G401.6 (cell line): ENCODE measurements at regions not wholly inside any gene's neighbourhood (a gene's known extent, or its start where the extent isn't known, plus 50 kb on each side); places are given as distances from the start of the nearest gene placed in this dataset.
A peak's percentile ranks its signal among the peaks of the same experiment; 100 is the strongest.

Experiments used
- FAIRE-seq: peaks from 2 replicates; lab custom pipeline; 2012; peaks lifted over from hg19 to GRCh38; lab: Jason Lieb, UNC

DNA sequence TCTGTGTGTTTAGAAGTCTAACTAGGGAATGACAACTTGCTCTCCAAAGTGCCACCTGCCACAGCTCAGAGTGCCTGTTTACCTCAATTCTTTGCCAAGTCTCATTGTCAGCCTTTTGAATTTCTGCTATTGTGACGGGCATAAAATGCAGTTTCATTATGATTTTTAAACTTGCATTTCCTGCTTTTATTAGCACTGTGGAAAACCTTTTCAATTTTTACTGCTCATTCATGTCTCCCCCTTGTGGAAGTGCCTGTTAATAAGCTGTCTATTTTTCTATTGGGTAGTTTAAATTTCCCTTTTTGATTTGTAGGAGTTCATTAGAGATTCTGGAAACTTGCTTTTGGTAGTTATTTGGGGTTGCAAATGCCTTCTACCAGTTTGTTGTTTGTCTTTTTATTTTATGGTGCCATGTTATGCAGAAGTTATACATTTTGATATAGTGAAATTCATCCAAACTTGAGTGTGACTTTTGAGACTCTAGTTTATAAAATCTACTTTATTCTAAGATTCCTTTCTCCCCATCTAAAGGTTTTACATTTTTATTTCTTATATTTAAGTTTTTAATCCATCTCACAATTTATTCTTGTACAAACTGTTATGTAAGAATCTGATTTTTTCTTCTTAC is 53.9 kb upstream of the FRMD4B start:
- peak; percentile 75 for FAIRE-seq

DNA sequence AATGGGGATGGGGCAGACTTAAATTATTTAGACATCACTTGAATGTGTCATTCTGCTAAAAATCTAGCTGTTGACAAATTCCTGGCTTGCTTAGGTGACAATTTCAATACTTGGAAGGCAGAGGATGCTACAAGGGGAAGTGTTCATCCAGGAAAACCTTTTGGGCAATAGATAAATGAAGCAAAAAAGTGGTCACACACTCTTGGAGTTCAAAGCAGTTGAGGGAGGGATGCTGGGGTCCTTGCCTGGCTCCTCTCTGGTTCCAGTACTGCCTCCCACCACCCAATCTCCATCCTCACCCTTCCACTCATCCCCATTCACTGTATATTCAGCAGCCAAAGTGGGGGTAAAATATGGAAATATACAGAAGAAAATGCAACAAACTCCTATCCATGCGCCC is 52.6 kb upstream of the FRMD4B start:
- FAIRE-seq = no peak

DNA sequence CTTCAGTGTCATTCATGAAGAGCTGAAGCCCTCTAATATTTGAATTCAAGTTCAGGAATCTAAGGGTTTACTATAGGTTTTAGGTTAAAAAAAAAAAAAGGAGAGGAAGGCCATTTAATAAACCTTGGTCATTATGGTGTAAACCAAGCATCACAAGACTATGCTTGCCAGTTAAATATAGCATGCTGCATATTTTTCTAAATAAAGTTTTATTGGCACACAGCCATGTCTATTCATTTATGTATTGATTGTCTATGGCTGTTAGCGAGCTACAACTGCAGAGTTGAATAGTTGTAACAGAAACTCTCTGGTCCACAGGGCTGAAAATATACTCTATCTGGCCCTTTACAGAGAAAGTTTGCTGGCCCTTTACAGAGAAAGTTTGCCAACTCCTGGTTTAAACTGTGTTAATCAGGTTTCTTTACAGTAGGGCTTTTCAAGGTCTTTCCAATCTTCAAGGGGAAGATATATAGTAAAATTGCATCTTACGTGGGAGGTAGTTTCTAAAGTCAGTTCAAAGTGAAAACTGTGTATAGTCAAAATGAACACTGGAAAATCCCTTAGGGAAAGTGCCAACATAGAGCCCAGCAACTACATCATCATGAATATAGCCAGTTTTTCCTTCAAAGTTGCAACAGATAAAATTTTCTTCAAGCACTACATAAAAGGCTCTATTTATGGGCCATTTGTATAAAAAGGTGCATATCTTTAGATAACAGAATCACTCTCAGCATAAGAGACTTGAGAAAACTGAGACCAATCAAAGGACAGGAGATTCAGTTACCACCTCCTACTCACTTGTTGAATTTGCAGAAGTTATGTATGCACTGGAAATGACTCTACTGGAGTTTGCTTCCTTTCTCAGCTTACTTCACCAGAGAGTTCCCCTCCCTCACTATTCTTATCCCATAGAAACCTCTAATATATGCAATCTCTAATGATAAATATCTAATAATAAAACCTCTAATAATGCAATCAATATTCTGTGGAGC is 49.7 kb upstream of the FRMD4B start:
- no peak for FAIRE-seq
